H1 (cell line): ENCODE measurements at regions not wholly inside any gene's neighbourhood (a gene's known extent, or its start where the extent isn't known, plus 50 kb on each side); places are given as distances from the start of the nearest gene placed in this dataset.

Experiments used
- CTCF ChIA-PET: fragments of 300-600 bp; sonication (Branson Sonifier 250); formaldehyde crosslinking; loops from one replicate; lab custom pipeline; 2021; ENCODE audit not compliant: partially characterized antibody; lab: Charles Lee
- POLR2A ChIA-PET: fragments of 300-600 bp; sonication (Branson Sonifier 250); formaldehyde crosslinking; loops from one replicate; lab custom pipeline; 2021; ENCODE audit warnings: inconsistent platforms; ENCODE audit not compliant: partially characterized antibody; lab: Charles Lee
- DNase-seq, 2 experiments: peaks; one replicate each; pipeline versions ENCODE4 v3.0.0 to v3.0.0-alpha.2; 2010 to 2022; ENCODE audit warnings: low spot score in 2 of 2, low read depth in 1 of 2, mixed read lengths in 1 of 2
- FAIRE-seq: peaks from 2 replicates; lab custom pipeline; 2011; peaks lifted over from hg19 to GRCh38; lab: Jason Lieb, UNC
- H2AFZ ChIP-seq: 2 replicates; pipeline ENCODE4 v1.8.1; 2012; ENCODE audit warnings: low read length, inconsistent platforms
- H2AK5ac ChIP-seq: 2 replicates; pipeline ENCODE4 v1.6.1; 2013; ENCODE audit warnings: low read depth, low read length
- H2BK120ac ChIP-seq: replicated peaks from 2 replicates; pipeline ENCODE3; 2013; ENCODE audit warnings: low read depth, low read length, inconsistent platforms
- H2BK12ac ChIP-seq: 2 replicates; pipeline ENCODE4 v1.6.1; 2013; ENCODE audit warnings: low read depth, low read length
- H2BK15ac ChIP-seq: 2 replicates; pipeline ENCODE4 v1.6.1; 2013; ENCODE audit warnings: low read length
- H2BK20ac ChIP-seq: 2 replicates; pipeline ENCODE4 v1.6.1; 2013; ENCODE audit warnings: low read length
- H2BK5ac ChIP-seq: 2 replicates; pipeline ENCODE4 v1.6.1; 2013; ENCODE audit warnings: low read depth, low read length
- H3K14ac ChIP-seq: 2 replicates; pipeline ENCODE4 v1.6.1; 2013; ENCODE audit warnings: inconsistent platforms; ENCODE audit not compliant: insufficient read length
- H3K18ac ChIP-seq: 2 replicates; pipeline ENCODE4 v1.6.1; 2013; ENCODE audit warnings: low read length; ENCODE audit errors: extremely low read depth
- H3K23ac ChIP-seq: 2 replicates; pipeline ENCODE4 v1.6.1; 2013; ENCODE audit warnings: inconsistent platforms; ENCODE audit not compliant: insufficient read length
- H3K23me2 ChIP-seq: 2 replicates; pipeline ENCODE4 v1.6.1; 2013; ENCODE audit warnings: low read depth, low read length
- H3K27ac ChIP-seq: 2 replicates; pipeline ENCODE4 v1.6.1; 2011; ENCODE audit warnings: low read depth, low read length, inconsistent platforms
- H3K27me3 ChIP-seq, 4 experiments: replicated peaks in 1 of 4; 1 replicate in 1 of 4; 2 replicates in 3 of 4; pipeline versions ENCODE4 v1.6.1 to v1.8.1; 2011 to 2013; ENCODE audit warnings: low read length in 3 of 4, mild to moderate bottlenecking in 3 of 4, inconsistent platforms in 2 of 4, mixed read lengths in 2 of 4, moderate library complexity in 1 of 4; ENCODE audit not compliant: control insufficient read depth in 3 of 4, insufficient read depth in 3 of 4; ENCODE audit errors: extremely low read depth in 1 of 4
- H3K36me3 ChIP-seq, 4 experiments: 2 replicates each; pipeline versions ENCODE4 v1.6.1 to v1.8.1; 2011 to 2013; ENCODE audit warnings: mild to moderate bottlenecking in 4 of 4, low read length in 3 of 4, moderate library complexity in 2 of 4, control low read depth in 1 of 4, inconsistent platforms in 1 of 4; ENCODE audit not compliant: insufficient read depth in 4 of 4, control insufficient read depth in 2 of 4
- H3K4ac ChIP-seq: replicated peaks from 2 replicates; pipeline ENCODE3; 2013; ENCODE audit warnings: low read length, low read depth, mixed read lengths, inconsistent platforms; ENCODE audit not compliant: insufficient read length
- H3K4me1 ChIP-seq, 4 experiments: replicated peaks in 1 of 4; 1 replicate in 1 of 4; 2 replicates in 3 of 4; pipeline versions ENCODE4 v1.6.1 to v1.8.1; 2011 to 2013; ENCODE audit warnings: low read length in 3 of 4, inconsistent platforms in 2 of 4, mixed read lengths in 1 of 4; ENCODE audit not compliant: insufficient read depth in 4 of 4, control insufficient read depth in 3 of 4
- H3K4me2 ChIP-seq, 2 experiments: 2 replicates each; pipeline versions ENCODE4 v1.6.1 to v1.8.1; 2011 to 2013; ENCODE audit warnings: low read depth in 2 of 2, low read length in 2 of 2, control low read depth in 1 of 2, inconsistent platforms in 1 of 2, mild to moderate bottlenecking in 1 of 2; ENCODE audit not compliant: insufficient read depth in 1 of 2
- H3K4me3 ChIP-seq, 4 experiments: fragments of 200-600, 300-600 bp in 1 of 4; sonication (generic), shearing (Covaris generic), sonication (Bioruptor Twin) in 1 of 4; 2 replicates each; pipeline versions ENCODE4 v1.5.1 to v1.8.1; 2011 to 2016; ENCODE audit warnings: low read length in 4 of 4, low read depth in 3 of 4, control low read depth in 2 of 4, inconsistent platforms in 2 of 4, mild to moderate bottlenecking in 2 of 4, mixed read lengths in 1 of 4, moderate library complexity in 1 of 4; ENCODE audit not compliant: insufficient read depth in 2 of 4; ENCODE audit errors: extremely low read depth in 1 of 4
- H3K56ac ChIP-seq: replicated peaks from 2 replicates; pipeline ENCODE3; 2013; ENCODE audit warnings: low read depth, mild to moderate bottlenecking, mixed read lengths, low read length, inconsistent platforms; ENCODE audit not compliant: insufficient read length
- H3K79me1 ChIP-seq: 2 replicates; pipeline ENCODE4 v1.6.1; 2013; ENCODE audit warnings: low read depth, low read length, control low read depth
- H3K79me2 ChIP-seq, 2 experiments: 2 replicates each; pipeline versions ENCODE4 v1.6.1 to v1.8.1; 2012 to 2013; ENCODE audit warnings: low read length in 2 of 2, mild to moderate bottlenecking in 2 of 2, inconsistent platforms in 1 of 2; ENCODE audit not compliant: insufficient read depth in 2 of 2, control insufficient read depth in 1 of 2
- H3K9ac ChIP-seq, 4 experiments: replicated peaks in 1 of 4; 1 replicate in 1 of 4; 2 replicates in 3 of 4; pipeline versions ENCODE4 v1.6.1 to v1.8.1; 2011 to 2013; ENCODE audit warnings: low read depth in 3 of 4, low read length in 3 of 4, control low read depth in 2 of 4, mild to moderate bottlenecking in 2 of 4, moderate library complexity in 2 of 4, inconsistent platforms in 1 of 4; ENCODE audit errors: extremely low read depth in 1 of 4
- H3K9me3 ChIP-seq, 2 experiments: 2 replicates each; pipeline versions ENCODE4 v1.6.1 to v1.8.1; 2012 to 2013; ENCODE audit warnings: mild to moderate bottlenecking in 2 of 2, moderate library complexity in 2 of 2, control low read depth in 1 of 2, inconsistent platforms in 1 of 2, low read depth in 1 of 2, low read length in 1 of 2, mixed read lengths in 1 of 2; ENCODE audit not compliant: insufficient read depth in 2 of 2
- H4K20me1 ChIP-seq, 2 experiments: replicated peaks in 1 of 2; 2 replicates each; pipeline versions ENCODE3 to v1.8.1; 2011 to 2013; ENCODE audit warnings: inconsistent platforms in 2 of 2, low read length in 2 of 2, mild to moderate bottlenecking in 1 of 2; ENCODE audit not compliant: insufficient read depth in 2 of 2, control insufficient read depth in 1 of 2
- H4K5ac ChIP-seq: 2 replicates; pipeline ENCODE4 v1.6.1; 2013; ENCODE audit warnings: low read length, low read depth, mixed read lengths, inconsistent platforms; ENCODE audit not compliant: insufficient read length
- H4K8ac ChIP-seq: 2 replicates; pipeline ENCODE4 v1.8.0; 2013; ENCODE audit warnings: mild to moderate bottlenecking, moderate library complexity, low read length, inconsistent platforms; ENCODE audit not compliant: insufficient read depth; ENCODE audit errors: extremely low read depth
- H4K91ac ChIP-seq: replicated peaks from 2 replicates; pipeline ENCODE3; 2013; ENCODE audit warnings: low read length, mixed read lengths, inconsistent platforms; ENCODE audit not compliant: insufficient read length
- BCL11A ChIP-seq, 2 experiments: IDR thresholded peaks; one replicate each; pipeline ENCODE4 v1.6.1; 2011; ENCODE audit warnings: low read depth in 2 of 2, low read length in 2 of 2, mild to moderate bottlenecking in 2 of 2
- CREB1 ChIP-seq: IDR thresholded peaks from 2 replicates; pipeline ENCODE4 v1.6.1; 2012; ENCODE audit warnings: inconsistent platforms
- EP300 ChIP-seq, 2 experiments: IDR thresholded peaks; 1 replicate in 1 of 2; 2 replicates in 1 of 2; pipeline ENCODE4 v1.6.1; 2011 to 2012; ENCODE audit warnings: low read depth in 2 of 2, low read length in 2 of 2, mild to moderate bottlenecking in 2 of 2, borderline replicate concordance in 1 of 2, inconsistent platforms in 1 of 2, moderate library complexity in 1 of 2
- HDAC2 ChIP-seq, 2 experiments: fragments of 300-600 bp in 1 of 2; sonication (generic) in 1 of 2; IDR thresholded peaks; 2 replicates each; pipeline ENCODE4 v1.6.1; 2011 to 2012; ENCODE audit warnings: low read depth in 2 of 2, low read length in 2 of 2, mild to moderate bottlenecking in 2 of 2, moderate library complexity in 2 of 2, borderline replicate concordance in 1 of 2, inconsistent platforms in 1 of 2
- KDM1A ChIP-seq: fragments of 200-600, 300-600 bp; sonication (generic); IDR thresholded peaks from 2 replicates; pipeline ENCODE4 v1.7.1; 2016; ENCODE audit warnings: mild to moderate bottlenecking, low read length, borderline replicate concordance
- KDM5A ChIP-seq: fragments of 200-600 bp; IDR thresholded peaks from 2 replicates; pipeline ENCODE4 v1.7.1; 2012; ENCODE audit warnings: mild to moderate bottlenecking, low read length, inconsistent platforms, mixed read lengths
- POLR2A ChIP-seq, 2 experiments: IDR thresholded peaks; 1 replicate in 1 of 2; 2 replicates in 1 of 2; pipeline ENCODE4 v1.6.1; 2011; ENCODE audit warnings: low read depth in 2 of 2, low read length in 2 of 2, mild to moderate bottlenecking in 2 of 2; ENCODE audit errors: control extremely low read depth in 1 of 2
- POLR2AphosphoS5 ChIP-seq: IDR thresholded peaks from 2 replicates; pipeline ENCODE4 v1.6.1; 2011; ENCODE audit warnings: low read depth, low read length
- SAP30 ChIP-seq: fragments of 300-600 bp; sonication (generic); IDR thresholded peaks from 2 replicates; pipeline ENCODE4 v1.7.1; 2012; ENCODE audit warnings: low read length, moderate library complexity, mild to moderate bottlenecking, inconsistent platforms; ENCODE audit not compliant: insufficient read depth, insufficient replicate concordance
- SP1 ChIP-seq: IDR thresholded peaks from 2 replicates; pipeline ENCODE4 v1.6.1; 2011; ENCODE audit warnings: low read depth, low read length
- SP2 ChIP-seq: IDR thresholded peaks from 2 replicates; pipeline ENCODE4 v1.6.1; 2012; ENCODE audit warnings: mild to moderate bottlenecking, low read length, inconsistent platforms
- SUZ12 ChIP-seq: fragments of 200-600 bp; sonication (generic); IDR thresholded peaks from 2 replicates; pipeline ENCODE4 v1.6.1; 2012; ENCODE audit warnings: mild to moderate bottlenecking, inconsistent platforms, low read length, moderate library complexity, mixed read lengths
- TBP ChIP-seq: IDR thresholded peaks from 2 replicates; pipeline ENCODE4 v1.6.1; 2011; ENCODE audit warnings: low read depth, low read length, improper control_type of control experiment
- YY1 ChIP-seq: IDR thresholded peaks from 2 replicates; pipeline ENCODE4 v1.6.1; 2011; ENCODE audit warnings: low read depth, mild to moderate bottlenecking, low read length
- WGBS, 2 experiments: shearing (Covaris generic) in 1 of 2; methylation state at CpG; one replicate each; pipeline versions ENCODE4 v1.1.6 to v1.1.7; 2013 to 2015; ENCODE audit warnings: low lambda C conversion rate in 2 of 2, mixed read lengths in 2 of 2, inconsistent platforms in 1 of 2, low coverage in 1 of 2, missing lambda C conversion rate in 1 of 2; ENCODE audit not compliant: insufficient replicate concordance in 2 of 2, insufficient coverage in 1 of 2, insufficient read length in 1 of 2; ENCODE audit errors: extremely low coverage in 1 of 2, missing lambda C conversion rate in 1 of 2; 5-methylcytosine and 5-hydroxymethylcytosine counted together

- Histone ChIP-seq H3K4me2 (no peak overlapping the region), H4K5ac (no peak overlapping the region), H3K36me3 (no peaks in the 10 kb centered on the region), H3K56ac (no peak overlapping the region), H2BK15ac (no peak overlapping the region), H2AK5ac (no peak overlapping the region), H3K9ac (no peak overlapping the region), H3K27ac (no peak overlapping the region), H4K91ac (no peak overlapping the region), H3K4me1 (peaks cover 0 to 11% (median 0%) of the 10 kb centered on the region in 4 experiments; a peak in 1 of 7 replicates), H3K4me3 (no peak overlapping the region), H2BK12ac (no peak overlapping the region), H3K23me2 (no peaks in the 10 kb centered on the region), H2BK20ac (no peak overlapping the region), H2AFZ (no peak overlapping the region), H4K8ac (no peak overlapping the region), H2BK120ac (no peak overlapping the region), H3K14ac (no peak overlapping the region), H4K20me1 (no peaks in the 10 kb centered on the region), H3K27me3 (no peaks in the 10 kb centered on the region), H2BK5ac (no peak overlapping the region), H3K4ac (no peak overlapping the region), H3K18ac (no peak overlapping the region), H3K9me3 (no peaks in the 10 kb centered on the region), H3K79me2 (no peaks in the 10 kb centered on the region), H3K23ac (no peak overlapping the region), H3K79me1 (no peaks in the 10 kb centered on the region)
- no peak for TF ChIP-seq POLR2AphosphoS5
- TF ChIP-seq KDM5A, result no peak
- no peak for TF ChIP-seq HDAC2 (IDR thresholded peaks at IDR 0.05; ENCODE audit: borderline replicate concordance in 1 of 2, low read depth in 2 of 2, low read length in 2 of 2)
- TF ChIP-seq YY1, result no peak
- no peak for TF ChIP-seq SP1
- no peak for TF ChIP-seq SAP30
- no peak for TF ChIP-seq BCL11A (IDR thresholded peaks at IDR 0.05; ENCODE audit: low read depth in 2 of 2, low read length in 2 of 2)
- TF ChIP-seq TBP, result no peak
- no peak for TF ChIP-seq SUZ12
- no peak for TF ChIP-seq POLR2A (IDR thresholded peaks at IDR 0.05; ENCODE audit: control extremely low read depth in 1 of 2, low read depth in 2 of 2, low read length in 2 of 2)
- no peak for TF ChIP-seq CREB1
- no peak for TF ChIP-seq EP300 (IDR thresholded peaks at IDR 0.05; ENCODE audit: borderline replicate concordance in 1 of 2, low read depth in 2 of 2, low read length in 2 of 2)
- no peak for TF ChIP-seq KDM1A
- TF ChIP-seq SP2, result no peak
- DNase-seq, result no peak
- 88 to 100% methylated on average over 2 of the region's 2 CpGs for WGBS, 2 experiments
- POLR2A ChIA-PET, result no interaction called here
- FAIRE-seq, result no peak
- CTCF ChIA-PET, result no interaction called here
Observed at GRCh38 chr10:90286406-90286805, 571.4 kb downstream of the HTR7 start.
